HepG2 (cell line): ENCODE measurements at regions not wholly inside any gene's neighbourhood (a gene's known extent, or its start where the extent isn't known, plus 50 kb on each side); places are given as distances from the start of the nearest gene placed in this dataset.
"Not testable (repeated sequence)": the region's sequence is repeated elsewhere in the genome, so short reads cannot be mapped to it uniquely, and the experiment has no call there.

Experiments
- ERF ChIP-seq: IDR thresholded peaks from 2 replicates; pipeline ENCODE4 v1.6.1; 2018; ENCODE audit warnings: missing biosample characterization, missing genetic modification reagents
- ETV5 ChIP-seq: IDR thresholded peaks from 2 replicates; pipeline ENCODE4 v1.6.1; 2018; ENCODE audit warnings: missing biosample characterization, missing genetic modification reagents, inconsistent platforms, borderline replicate concordance
- FOXJ3 ChIP-seq: sonication (generic); formaldehyde crosslinking; IDR thresholded peaks from 2 replicates; pipeline ENCODE4 v1.4.0; 2020; ENCODE audit warnings: missing genetic modification reagents, mild to moderate bottlenecking, borderline replicate concordance
- GATAD2A ChIP-seq: IDR thresholded peaks from 2 replicates; pipeline ENCODE4 v1.6.1; 2016
- ISL2 ChIP-seq: sonication (generic); formaldehyde crosslinking; IDR thresholded peaks from 2 replicates; pipeline ENCODE4 v1.5.0; 2020; ENCODE audit warnings: missing genetic modification reagents
- KAT8 ChIP-seq: IDR thresholded peaks from 2 replicates; pipeline ENCODE4 v1.6.1; 2016; ENCODE audit warnings: missing genetic modification reagents, missing compliant biosample characterization
- NONO ChIP-seq, 2 experiments: fragments of 450-650 bp in 1 of 2; sonication (generic) in 1 of 2; formaldehyde crosslinking in 1 of 2; IDR thresholded peaks in 1 of 2; conservative IDR thresholded peaks in 1 of 2; 2 replicates each; pipeline versions ENCODE4 v1.6.1 to v1.8.0; 2017 to 2022; ENCODE audit warnings: mild to moderate bottlenecking in 1 of 2, missing genetic modification reagents in 1 of 2, moderate library complexity in 1 of 2
- TCF12 ChIP-seq, 2 experiments: fragments of 450-650 bp in 1 of 2; sonication (generic) in 1 of 2; formaldehyde crosslinking in 1 of 2; IDR thresholded peaks; 2 replicates each; pipeline versions ENCODE4 v1.6.1 to v1.8.0; 2017 to 2022; ENCODE audit warnings: antibody characterized with exemption in 1 of 2, mild to moderate bottlenecking in 1 of 2, missing genetic modification reagents in 1 of 2, moderate library complexity in 1 of 2
- THAP11 ChIP-seq: IDR thresholded peaks from 2 replicates; pipeline ENCODE4 v1.6.1; 2016; ENCODE audit warnings: missing biosample characterization, missing genetic modification reagents
- ZBTB7A ChIP-seq: sonication (generic); formaldehyde crosslinking; IDR thresholded peaks from 2 replicates; pipeline ENCODE4 v1.8.0; 2022; ENCODE audit warnings: mild to moderate bottlenecking, missing genetic modification reagents
- ZNF563 ChIP-seq: sonication (generic); formaldehyde crosslinking; IDR thresholded peaks from 2 replicates; pipeline ENCODE4 v1.8.0; 2022; ENCODE audit warnings: mild to moderate bottlenecking, moderate library complexity, missing genetic modification reagents
- ZNF788 ChIP-seq: sonication (generic); formaldehyde crosslinking; IDR thresholded peaks from 2 replicates; pipeline ENCODE4 v1.5.0; 2020; ENCODE audit warnings: mild to moderate bottlenecking, missing genetic modification reagents, borderline replicate concordance
- ZSCAN25 ChIP-seq: sonication (generic); formaldehyde crosslinking; IDR thresholded peaks from 2 replicates; pipeline ENCODE4 v1.8.0; 2022; ENCODE audit warnings: mild to moderate bottlenecking, missing genetic modification reagents
- TF ChIP-seq, protein P1 (sequence below): IDR thresholded peaks from 2 replicates; pipeline ENCODE4 v1.6.1; 2016
- TF ChIP-seq, protein P2 (sequence below): IDR thresholded peaks from 2 replicates; pipeline ENCODE4 v1.6.1; 2016; ENCODE audit warnings: mild to moderate bottlenecking
- TF ChIP-seq, protein P3 (sequence below): sonication (generic); formaldehyde crosslinking; IDR thresholded peaks from 2 replicates; pipeline ENCODE4 v1.5.1; 2020; ENCODE audit warnings: missing genetic modification reagents, mild to moderate bottlenecking, borderline replicate concordance
- TF ChIP-seq, protein P4 (sequence below): sonication (generic); formaldehyde crosslinking; IDR thresholded peaks from 2 replicates; pipeline ENCODE4 v1.5.0; 2020; ENCODE audit warnings: mild to moderate bottlenecking, missing genetic modification reagents, borderline replicate concordance
- TF ChIP-seq, protein P5 (sequence below): sonication (generic); formaldehyde crosslinking; IDR thresholded peaks from 2 replicates; pipeline ENCODE4 v1.8.0; 2022; ENCODE audit warnings: missing genetic modification reagents, mild to moderate bottlenecking, moderate library complexity, borderline replicate concordance

DNA sequence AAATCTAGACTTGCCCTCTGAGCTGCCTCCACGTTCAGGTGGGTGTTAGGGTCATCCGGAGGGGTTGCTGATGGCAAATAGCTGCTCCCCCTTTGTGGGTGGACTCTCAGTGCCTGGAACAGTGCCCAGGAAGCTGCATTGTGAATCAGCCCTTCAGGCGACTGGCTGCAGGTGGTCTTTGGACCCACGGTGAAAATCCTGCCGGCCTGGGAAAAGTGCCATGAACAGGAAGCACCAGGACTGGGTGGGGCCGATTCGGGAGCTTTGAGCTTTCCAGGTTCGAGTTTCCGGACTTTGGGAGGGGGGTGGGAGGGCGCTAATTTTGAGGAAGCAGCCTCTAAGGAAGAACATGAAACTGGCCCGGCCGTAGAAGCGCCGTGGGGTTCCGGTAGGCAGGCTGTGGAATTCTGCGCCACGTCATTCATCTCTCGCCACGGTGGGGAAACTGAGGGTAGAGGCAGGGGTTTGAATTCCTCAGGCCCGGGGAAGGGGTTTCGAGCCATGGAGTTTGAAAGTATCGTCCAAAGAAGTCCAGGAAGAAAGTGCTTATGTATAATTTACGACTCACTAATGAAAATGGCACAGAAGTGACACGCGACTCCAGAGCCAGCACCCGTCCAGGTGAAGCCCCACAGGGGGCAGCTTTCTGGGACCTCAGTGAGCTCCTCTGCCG lies 199.4 kb downstream of the BANP start (continued):
- TF ChIP-seq ETV5 (CRISPR knock-in tag) (peak; percentile 87), ISL2 (CRISPR knock-in tag) (peak; percentile 55; the same call in 1 of the 2 replicates), ZNF563 (CRISPR knock-in tag) (peak; percentile 46; the same call in 1 of the 2 replicates), ZSCAN25 (CRISPR knock-in tag) (peak; percentile 38; the same call in 1 of the 2 replicates), FOXJ3 (CRISPR knock-in tag) (0 out of 2 replicates have a peak, but pooled peaks have one; percentile 16), TCF12 (CRISPR knock-in tag; IDR thresholded peaks at IDR 0.05) (0 out of 2 replicates have a peak, but pooled peaks have one; percentile 26), ZNF788 (CRISPR knock-in tag) (peak; percentile 61; the same call in 1 of the 2 replicates), ERF (peak; percentile 80), KAT8 (CRISPR knock-in tag) (peak; percentile 69), NONO (CRISPR knock-in tag; conservative IDR thresholded peaks at IDR 0.05) (0 out of 2 replicates have a peak, but pooled peaks have one; percentile 33), THAP11 (peak; percentile 46; the same call in 1 of the 2 replicates), GATAD2A (CRISPR knock-in tag) (peak; percentile 70), ZBTB7A (peak; percentile 21; the same call in 1 of the 2 replicates)
- TF ChIP-seq, protein P1, sequence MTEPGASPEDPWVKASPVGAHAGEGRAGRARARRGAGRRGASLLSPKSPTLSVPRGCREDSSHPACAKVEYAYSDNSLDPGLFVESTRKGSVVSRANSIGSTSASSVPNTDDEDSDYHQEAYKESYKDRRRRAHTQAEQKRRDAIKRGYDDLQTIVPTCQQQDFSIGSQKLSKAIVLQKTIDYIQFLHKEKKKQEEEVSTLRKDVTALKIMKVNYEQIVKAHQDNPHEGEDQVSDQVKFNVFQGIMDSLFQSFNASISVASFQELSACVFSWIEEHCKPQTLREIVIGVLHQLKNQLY (CRISPR knock-in tag), result peak; percentile 53; the same call in 1 of the 2 replicates
- TF ChIP-seq, protein P2, sequence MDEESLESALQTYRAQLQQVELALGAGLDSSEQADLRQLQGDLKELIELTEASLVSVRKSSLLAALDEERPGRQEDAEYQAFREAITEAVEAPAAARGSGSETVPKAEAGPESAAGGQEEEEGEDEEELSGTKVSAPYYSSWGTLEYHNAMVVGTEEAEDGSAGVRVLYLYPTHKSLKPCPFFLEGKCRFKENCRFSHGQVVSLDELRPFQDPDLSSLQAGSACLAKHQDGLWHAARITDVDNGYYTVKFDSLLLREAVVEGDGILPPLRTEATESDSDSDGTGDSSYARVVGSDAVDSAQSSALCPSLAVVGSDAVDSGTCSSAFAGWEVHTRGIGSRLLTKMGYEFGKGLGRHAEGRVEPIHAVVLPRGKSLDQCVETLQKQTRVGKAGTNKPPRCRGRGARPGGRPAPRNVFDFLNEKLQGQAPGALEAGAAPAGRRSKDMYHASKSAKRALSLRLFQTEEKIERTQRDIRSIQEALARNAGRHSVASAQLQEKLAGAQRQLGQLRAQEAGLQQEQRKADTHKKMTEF (CRISPR knock-in tag), result peak; percentile 68; the same call in 1 of the 2 replicates
- TF ChIP-seq, protein P3, sequence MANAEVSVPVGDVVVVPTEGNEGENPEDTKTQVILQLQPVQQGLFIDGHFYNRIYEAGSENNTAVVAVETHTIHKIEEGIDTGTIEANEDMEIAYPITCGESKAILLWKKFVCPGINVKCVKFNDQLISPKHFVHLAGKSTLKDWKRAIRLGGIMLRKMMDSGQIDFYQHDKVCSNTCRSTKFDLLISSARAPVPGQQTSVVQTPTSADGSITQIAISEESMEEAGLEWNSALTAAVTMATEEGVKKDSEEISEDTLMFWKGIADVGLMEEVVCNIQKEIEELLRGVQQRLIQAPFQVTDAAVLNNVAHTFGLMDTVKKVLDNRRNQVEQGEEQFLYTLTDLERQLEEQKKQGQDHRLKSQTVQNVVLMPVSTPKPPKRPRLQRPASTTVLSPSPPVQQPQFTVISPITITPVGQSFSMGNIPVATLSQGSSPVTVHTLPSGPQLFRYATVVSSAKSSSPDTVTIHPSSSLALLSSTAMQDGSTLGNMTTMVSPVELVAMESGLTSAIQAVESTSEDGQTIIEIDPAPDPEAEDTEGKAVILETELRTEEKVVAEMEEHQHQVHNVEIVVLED, result peak; percentile 19; the same call in 1 of the 2 replicates
- TF ChIP-seq TCF12, NONO (IDR thresholded peaks at IDR 0.05): not testable (repeated sequence)
- TF ChIP-seq, protein P4, sequence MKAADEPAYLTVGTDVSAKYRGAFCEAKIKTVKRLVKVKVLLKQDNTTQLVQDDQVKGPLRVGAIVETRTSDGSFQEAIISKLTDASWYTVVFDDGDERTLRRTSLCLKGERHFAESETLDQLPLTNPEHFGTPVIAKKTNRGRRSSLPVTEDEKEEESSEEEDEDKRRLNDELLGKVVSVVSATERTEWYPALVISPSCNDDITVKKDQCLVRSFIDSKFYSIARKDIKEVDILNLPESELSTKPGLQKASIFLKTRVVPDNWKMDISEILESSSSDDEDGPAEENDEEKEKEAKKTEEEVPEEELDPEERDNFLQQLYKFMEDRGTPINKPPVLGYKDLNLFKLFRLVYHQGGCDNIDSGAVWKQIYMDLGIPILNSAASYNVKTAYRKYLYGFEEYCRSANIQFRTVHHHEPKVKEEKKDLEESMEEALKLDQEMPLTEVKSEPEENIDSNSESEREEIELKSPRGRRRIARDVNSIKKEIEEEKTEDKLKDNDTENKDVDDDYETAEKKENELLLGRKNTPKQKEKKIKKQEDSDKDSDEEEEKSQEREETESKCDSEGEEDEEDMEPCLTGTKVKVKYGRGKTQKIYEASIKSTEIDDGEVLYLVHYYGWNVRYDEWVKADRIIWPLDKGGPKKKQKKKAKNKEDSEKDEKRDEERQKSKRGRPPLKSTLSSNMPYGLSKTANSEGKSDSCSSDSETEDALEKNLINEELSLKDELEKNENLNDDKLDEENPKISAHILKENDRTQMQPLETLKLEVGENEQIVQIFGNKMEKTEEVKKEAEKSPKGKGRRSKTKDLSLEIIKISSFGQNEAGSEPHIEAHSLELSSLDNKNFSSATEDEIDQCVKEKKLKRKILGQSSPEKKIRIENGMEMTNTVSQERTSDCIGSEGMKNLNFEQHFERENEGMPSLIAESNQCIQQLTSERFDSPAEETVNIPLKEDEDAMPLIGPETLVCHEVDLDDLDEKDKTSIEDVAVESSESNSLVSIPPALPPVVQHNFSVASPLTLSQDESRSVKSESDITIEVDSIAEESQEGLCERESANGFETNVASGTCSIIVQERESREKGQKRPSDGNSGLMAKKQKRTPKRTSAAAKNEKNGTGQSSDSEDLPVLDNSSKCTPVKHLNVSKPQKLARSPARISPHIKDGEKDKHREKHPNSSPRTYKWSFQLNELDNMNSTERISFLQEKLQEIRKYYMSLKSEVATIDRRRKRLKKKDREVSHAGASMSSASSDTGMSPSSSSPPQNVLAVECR (CRISPR knock-in tag), result peak; percentile 32; the same call in 1 of the 2 replicates
- TF ChIP-seq, protein P5, sequence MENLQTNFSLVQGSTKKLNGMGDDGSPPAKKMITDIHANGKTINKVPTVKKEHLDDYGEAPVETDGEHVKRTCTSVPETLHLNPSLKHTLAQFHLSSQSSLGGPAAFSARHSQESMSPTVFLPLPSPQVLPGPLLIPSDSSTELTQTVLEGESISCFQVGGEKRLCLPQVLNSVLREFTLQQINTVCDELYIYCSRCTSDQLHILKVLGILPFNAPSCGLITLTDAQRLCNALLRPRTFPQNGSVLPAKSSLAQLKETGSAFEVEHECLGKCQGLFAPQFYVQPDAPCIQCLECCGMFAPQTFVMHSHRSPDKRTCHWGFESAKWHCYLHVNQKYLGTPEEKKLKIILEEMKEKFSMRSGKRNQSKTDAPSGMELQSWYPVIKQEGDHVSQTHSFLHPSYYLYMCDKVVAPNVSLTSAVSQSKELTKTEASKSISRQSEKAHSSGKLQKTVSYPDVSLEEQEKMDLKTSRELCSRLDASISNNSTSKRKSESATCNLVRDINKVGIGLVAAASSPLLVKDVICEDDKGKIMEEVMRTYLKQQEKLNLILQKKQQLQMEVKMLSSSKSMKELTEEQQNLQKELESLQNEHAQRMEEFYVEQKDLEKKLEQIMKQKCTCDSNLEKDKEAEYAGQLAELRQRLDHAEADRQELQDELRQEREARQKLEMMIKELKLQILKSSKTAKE (CRISPR knock-in tag), result peak; percentile 12; the same call in 1 of the 2 replicates
